Stimulated activated naive CD4-positive, alpha-beta T cell (primary cell): ENCODE measurements at regions not wholly inside any gene's neighbourhood (a gene's known extent, or its start where the extent isn't known, plus 50 kb on each side); places are given as distances from the start of the nearest gene placed in this dataset.

ENCODE experiments used
- DNase-seq, 6 experiments: peaks; one replicate each; lab custom pipeline; 2025; lab: John Stamatoyannopoulos, UW

DNA sequence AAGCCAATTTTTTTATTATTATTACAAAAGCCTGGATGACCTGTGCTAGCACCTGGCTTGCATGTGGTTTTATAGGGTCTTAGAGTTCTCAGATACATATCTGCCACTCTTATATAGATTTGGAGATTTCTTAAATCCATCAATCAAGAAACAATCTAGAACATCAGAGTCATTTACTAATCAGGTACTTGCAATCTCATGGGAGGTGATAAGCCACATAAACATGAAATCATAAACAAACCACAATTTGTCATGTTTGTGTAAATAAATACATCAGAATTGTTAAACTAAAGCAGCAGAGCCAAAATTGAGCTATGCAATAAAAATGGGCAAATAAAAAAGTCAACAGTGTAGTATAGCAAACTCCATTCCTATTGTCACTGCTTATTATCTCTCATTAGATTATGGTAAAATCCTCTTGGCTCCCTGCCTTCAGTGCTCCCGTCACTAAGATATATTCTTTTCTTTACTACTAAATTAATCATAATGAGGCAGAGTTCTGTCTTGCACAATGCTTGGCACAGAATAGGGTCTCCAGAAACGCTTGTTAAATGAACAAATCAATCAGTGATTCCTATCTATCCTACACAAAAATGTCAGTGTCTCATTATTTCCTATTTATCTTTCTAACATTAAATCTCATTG is 108.7 kb upstream of the TTC29 start:
- no peak for DNase-seq

DNA sequence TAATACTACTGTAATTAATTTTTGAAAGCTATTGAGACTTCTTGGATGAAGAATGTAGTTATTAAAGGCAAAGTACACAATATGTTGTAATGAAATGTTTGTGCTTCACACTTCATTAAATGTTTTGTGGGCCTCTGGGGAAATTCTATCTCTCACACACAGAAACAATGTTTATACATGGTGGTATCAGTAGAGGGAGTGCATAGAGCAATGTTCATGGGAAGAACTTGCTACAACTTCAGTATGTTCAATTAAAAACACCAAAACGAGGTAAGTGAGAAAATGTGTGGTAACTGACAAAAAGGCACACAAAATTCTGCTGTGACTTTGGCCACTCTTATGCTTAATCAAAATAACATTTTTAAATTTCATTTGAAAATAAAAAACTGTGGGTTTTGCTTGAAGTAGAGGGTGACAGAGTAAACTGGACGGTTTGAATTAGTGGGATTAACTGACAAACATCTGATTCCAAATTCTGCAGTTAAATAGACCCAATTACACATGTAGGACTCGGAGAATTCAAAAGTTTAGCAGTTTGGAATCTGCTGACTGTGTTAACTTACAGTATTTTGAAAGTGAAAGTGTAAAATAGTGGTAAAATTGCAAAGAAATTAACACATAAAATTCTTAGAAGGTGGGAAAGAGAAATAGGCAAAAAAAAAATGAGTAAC is 111.4 kb upstream of the TTC29 start:
- no peak for DNase-seq

DNA sequence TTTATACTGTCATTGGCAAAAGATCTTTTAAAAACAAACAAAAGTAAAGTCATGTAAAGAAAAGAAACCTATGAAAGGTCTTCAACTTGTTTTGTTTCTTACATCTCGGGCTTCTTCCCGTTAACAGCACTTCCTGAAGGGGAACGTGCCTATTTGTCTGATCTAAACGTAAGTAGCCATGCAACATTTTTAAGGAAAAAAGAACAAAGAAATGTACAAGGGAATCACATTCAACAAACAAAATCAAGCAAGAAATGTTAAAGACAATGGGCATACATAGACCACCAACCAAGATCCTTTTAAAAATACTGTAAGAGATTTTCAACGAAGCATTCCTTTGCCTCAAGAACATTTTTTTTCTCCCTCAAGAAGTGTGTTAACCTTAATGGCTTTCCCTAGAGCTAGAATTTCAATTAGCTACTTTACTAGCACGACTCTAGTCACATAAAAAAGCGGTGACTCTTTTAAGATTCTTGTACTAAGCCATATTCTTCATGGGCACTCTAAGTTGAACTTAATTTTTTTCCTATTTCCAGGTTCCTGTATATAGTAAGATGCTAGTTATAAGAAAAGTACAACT is 112.0 kb upstream of the TTC29 start:
- peak in 2 of 6 experiments; percentile 6 to 13 for DNase-seq

DNA sequence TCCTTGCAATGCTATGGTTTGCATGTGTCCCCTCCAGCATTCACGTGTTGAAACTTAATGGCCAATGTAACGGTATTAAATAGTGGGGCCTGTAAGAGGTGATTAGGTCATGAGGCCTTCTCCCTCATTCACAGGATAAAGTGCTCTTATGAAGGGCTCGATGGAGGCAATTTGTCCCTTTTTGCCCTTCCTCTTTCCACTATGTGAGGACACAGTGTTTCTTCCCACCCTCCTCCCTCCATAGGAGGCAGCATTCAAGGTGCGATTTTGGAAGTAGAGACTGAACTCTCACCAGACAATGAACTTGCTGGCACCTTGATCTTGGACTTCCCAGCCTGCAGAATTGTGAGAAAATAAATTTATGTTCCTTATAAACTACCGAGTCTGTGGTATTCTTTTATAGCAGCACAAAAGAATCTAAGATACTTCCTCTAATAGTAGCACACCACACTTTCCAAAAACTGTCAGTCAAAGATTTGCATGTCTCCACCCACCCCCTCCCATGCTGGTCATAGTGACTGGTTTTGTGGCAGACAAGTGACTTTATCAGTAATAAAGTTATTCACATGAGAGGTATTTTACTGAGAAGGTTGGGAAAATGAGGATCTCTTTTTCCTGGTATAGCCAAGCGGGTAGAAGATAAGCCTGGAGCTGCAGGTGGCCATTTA is 113.5 kb upstream of the TTC29 start:
- no peak for DNase-seq

DNA sequence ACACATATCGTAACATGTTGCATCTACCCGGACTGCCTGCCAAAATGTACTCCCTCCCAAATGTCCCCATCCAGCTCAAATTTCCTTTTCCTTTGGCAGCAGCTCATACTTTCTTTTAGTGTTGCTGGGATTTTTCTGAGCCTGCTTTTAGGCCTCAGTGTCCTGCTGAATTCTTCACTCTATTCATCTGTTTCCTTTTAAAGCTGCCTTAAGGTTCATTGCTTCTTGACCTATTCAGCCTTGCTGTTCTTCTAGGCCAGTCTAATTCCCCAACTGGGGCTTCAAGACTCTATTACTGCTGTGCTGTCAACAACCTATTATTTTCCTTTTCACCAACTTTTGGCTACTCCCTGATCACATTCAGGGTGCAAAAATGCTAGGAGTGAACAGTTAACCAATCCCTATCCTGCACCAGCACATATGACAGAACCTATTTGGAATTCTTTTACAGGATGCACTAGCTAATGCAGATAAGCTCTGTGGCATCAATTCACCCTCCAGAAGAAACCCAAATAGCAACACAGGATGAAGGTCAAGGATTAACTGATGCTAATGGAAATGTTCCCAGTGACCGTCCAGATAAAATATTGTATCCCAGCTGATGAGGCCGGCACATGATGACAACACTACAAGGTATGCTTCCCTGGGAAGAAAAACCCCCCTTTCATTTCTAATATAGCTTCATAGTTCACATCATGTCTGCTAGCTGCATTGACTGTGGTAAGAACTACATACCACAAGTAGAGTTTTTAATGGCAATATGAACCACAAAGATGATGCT is 114.7 kb upstream of the TTC29 start:
- DNase-seq: no peak

DNA sequence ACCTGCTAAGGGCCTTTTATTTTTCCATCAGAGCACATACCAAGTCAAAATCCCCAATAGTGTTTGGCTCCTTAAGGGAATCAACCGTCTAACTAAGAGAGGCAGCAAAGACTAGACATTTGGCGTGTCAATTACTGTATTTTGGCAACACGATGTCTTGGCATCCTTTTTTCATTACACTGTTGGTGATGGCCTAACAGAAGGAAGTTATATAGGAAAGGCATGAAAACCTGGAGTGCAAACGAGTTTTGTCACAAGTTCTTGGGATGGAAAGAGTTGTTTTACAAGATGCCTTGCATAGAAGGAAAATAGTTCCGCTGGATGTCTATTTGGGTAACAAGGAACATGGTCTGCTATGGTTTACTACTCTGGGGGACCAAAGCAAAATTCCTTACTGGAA is 119.2 kb upstream of the TTC29 start:
- no peak for DNase-seq

DNA sequence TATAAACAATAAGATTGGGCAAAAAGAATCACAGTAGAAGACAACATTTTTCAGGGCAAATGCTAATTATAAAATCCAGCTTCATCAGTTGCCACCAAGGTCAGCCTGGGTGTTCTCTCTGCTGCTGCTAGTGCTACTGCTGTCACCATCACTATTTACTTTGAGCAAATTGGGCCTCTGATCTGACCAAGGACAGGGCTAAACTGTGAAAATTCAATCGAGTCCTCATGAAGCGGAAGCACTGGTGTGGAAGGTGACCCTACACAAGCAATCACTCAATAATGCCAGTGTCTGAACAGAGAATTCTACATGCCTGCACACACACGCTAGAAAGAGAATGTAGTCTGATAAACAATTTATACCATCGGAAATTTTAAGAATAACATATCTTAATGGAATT is 122.9 kb upstream of the TTC29 start:
- DNase-seq: no peak

DNA sequence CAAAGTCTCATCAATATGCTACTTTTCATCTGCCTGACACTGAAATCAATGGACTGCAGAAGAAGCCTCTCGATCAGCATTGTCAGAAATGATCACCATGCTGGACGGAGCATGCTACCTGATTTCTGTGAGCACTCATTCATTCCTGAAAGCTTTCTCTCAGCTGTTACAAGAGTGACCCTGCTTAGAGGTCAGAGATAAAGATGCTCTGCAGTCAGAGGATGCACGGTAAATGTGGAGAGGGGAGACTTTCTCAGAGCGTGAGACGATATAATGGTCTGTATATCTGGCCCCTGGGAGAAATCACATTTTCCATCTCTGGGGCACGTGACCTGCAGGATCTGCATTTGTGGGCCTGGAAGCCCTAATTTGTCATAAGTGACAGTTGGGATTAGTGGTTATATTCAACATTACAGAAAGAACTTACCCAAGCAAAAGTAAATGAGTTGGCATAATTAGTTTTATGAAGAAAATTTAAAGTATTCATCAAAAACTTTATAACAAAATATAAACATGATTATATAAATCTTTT is 125.6 kb upstream of the TTC29 start:
- DNase-seq: no peak

DNA sequence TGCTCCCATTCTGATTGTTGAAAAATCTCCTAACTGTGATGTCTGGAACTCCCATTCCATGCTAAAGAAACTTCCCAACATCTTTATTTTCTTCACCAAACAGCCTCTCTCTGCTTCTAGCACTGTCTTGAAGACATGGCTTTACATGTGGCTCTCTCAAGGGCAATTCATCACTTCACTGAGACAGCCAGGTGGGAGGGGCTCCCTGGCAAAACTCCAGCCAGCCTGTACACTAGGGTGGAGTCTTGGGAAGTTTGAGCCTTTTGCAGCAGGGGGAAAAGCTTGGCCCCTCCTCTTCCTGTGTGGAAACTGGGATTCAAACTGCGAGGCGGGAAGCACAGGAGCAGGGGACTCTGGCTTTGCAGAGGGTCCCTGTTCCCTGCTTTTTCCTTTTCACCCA is 130.5 kb upstream of the TTC29 start:
- DNase-seq: no peak

DNA sequence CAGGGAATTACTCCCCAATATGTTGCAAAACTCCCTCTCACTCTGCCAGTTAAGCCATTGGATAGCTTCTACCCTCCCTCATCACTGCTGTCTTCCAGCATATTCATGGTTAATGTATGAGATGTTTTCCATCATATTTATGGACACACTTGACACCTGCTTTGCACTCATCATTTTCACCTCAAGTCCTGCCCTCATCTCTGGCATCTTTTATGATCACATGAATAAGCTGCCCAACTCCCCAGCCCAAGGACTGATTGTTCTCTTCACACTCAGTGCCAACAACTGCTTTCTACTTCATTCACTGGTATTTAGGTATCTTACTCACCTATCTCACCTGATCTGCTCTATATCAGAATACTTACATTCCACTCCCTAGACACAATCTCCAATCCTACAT is 131.1 kb upstream of the TTC29 start:
- DNase-seq: no peak

DNA sequence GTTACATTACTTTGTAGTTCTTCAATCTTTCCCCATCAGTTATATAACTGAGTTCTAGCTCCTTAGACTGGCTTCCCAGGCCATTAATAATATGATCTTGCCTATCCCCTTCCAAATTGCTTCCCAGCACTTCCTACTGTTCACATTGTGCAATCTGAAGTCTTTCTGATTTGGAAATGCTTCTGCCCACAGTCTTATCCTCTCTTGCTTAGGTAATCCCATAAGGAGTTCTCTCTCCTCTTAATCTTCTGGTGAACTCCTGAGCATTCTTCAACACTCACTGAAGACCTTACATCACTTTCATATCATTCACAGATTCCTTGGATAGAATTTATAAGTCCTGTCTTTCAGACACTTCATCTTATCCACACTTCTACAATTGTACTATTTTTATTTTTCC is 132.7 kb upstream of the TTC29 start:
- DNase-seq: no peak

DNA sequence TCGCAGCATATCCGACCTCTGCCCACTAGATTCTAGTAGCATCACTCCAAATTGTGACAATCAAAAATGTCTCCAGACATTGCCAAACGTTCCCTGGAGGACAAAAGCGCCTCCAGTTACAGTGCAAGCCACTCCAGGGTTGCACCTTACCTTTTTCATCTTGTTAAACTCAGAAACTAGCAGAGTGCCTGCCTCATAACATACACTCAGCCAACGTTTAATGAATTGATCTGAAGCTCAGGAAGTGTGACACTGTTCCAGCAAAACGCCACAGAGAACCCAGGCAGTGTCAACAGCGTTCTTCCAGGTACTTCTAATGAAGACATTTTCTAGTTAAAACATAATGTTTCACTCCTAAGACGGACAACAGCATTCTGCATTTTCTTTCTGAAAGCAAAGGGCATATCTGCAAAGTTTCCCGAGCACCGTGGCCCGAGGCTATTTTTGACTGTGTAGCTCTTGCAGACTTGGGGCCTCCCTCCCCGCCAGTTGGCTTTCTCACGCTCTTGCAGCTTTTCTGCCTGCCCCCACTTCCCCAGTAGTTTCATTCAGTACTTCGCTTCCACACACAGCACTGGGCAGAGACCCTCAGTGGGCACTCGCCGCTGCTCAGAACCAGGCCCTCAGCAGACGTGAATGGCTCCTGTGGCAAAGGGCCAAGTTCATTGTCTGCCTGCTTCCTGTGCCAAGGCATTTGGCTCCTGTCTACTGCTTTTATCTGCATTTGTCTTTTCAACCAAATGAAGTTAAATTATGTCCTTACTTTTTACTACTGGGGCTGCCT is 133.4 kb upstream of the TTC29 start:
- no peak for DNase-seq

DNA sequence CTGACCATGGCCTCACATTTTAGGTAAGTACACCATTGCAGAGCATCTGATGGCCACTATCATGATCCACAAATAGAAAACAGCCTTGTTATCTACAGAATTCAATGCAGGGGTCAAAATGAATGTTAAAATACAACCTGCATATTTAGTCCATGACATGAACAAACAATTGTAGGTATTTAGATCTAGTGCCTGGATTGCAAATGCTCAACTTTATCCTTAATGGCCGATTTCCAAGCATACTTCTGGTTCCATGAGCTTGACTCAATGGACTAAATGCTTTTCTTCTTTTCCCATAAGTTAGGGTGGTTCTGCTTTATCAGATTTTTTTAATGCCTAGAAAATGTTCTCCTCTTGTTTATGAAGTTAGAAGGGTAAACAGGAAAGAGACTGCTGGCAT is 139.2 kb upstream of the TTC29 start:
- no peak for DNase-seq

DNA sequence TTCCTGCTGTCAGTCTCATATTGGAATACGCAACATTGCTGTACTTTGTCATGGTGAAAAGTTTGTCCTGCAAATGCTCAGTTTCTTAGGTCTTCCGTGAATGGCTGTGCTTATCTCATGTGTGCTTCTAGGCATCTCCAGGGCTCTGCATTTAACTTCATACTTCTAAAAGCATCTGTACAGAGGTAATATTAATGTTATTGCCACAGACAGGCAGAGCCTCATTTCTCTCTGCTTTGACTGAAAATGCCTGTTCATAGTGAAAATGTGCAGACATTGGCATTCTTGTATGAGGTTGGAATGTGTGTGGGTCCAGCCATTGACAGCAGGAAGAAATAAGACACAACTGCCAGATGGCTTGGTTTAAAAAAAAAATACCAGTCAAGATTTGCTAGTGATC is 140.1 kb upstream of the TTC29 start:
- DNase-seq: no peak

DNA sequence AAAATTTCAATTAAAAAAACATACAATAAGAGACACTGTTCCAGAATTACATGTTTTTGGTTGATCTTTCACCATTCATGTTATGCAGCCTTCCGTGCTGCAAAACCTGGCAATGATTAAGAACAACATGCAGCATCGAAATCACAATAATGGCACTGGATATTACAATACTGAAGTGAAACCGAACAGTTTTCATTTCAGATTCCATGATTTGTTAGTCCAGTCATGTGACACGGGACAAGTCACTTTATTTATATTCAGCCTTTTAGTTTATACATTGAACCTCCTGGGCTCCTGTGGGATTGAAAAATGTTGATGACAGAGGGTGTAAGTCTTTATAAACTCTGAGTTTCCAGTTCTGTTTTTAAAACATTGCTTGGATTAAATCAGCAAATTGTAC is 142.5 kb upstream of the TTC29 start:
- DNase-seq: no peak

DNA sequence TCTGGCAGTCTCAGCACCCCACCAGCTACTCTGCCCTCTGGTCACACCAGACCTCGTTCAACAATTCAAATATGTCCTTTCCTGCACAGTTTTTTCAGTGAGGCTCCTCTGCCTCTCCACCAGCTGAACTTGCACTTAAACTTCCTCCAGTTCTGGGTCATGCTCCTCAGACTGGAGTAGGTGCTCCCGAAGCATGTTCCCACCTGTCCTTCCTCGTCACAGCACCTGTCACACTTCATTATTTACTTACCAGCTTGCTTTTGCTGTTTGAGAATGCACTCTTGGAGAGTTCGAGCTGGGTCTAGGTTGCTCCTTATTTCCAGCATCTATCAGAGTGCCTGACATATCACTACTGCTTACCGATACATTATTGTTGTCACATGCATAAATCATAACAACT is 144.8 kb upstream of the TTC29 start:
- DNase-seq: no peak

DNA sequence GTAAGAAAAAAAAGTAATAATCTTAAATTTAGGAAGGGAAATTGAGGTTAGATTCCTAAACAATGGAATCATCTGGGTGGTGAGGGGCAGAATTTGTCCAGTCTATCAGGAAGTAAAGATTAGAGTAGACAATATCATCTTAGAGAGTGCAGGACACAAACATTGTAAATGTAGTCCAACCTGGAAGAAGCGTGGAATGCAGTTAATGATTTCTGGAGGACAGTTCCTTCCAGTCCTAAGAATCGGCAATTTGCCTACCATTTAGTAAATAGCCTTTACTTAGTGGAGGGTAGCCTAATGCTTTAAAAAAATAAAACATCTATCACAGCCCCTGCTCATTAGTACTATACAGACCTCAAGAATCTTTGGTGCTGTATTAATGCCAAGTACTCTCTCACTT is 147.5 kb upstream of the TTC29 start:
- no peak for DNase-seq

DNA sequence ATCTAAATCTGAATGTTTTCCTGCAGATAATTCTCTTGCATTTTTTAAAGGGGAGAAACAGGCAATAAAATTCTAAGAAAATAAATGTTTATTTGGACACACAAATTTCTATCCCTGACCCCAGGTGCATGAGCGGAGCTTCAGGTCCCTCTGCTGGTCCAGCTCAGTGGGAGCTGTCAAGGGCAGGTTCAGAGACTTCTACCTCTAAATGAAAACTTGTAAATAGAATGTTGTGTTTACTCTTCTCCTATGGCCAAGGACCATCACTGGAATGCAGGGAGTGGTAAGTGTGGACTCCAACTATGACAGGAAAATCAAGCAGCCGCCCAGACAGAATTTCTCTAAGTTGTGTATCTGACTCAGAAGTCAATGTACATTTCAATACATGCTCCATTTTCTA is 148.6 kb upstream of the TTC29 start:
- peak in 1 of 6 experiments; percentile 1 for DNase-seq

DNA sequence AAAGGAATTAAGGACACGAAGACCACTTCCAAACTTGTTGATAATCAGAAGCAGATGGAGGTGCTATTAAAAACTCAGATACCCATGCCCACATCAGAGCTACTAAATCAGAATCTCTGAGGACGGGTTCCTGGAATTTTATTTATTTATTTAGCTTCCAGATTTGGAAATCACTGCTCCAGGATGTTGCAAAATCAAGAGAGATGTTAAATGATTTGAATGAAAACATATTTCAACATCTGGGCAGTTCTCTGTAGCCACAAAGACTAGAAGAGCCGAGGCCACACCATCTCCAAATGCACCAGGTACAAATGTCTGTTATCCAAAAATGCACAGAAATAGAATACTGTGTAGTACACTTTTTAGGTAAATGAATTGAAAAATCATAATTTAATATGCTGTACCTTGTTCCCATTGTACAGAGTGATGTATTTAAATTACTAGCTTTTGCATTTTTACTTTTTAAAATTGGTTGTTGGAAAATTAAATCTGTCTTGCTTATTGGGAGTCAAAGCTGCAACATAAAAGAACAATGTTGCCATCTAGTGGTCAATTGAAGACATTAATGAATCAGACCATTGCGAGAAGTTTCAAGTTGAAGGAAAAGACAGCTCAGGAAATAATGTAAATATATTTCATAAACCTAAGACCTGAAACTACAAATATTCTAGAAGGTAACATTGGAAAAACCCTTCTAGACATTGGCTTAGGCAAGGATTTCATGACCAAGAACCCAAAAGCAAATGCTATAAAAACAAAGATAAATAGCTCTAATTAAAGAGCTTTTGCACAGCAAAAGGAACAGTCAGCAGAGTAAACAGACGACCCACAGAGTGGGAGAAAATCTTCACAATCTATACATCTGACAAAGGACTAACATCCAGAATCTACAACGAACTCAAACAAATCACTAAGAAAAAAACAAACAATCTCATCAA is 151.3 kb upstream of the TTC29 start:
- peak in 3 of 6 experiments; percentile 11 to 58 (median 40) for DNase-seq

DNA sequence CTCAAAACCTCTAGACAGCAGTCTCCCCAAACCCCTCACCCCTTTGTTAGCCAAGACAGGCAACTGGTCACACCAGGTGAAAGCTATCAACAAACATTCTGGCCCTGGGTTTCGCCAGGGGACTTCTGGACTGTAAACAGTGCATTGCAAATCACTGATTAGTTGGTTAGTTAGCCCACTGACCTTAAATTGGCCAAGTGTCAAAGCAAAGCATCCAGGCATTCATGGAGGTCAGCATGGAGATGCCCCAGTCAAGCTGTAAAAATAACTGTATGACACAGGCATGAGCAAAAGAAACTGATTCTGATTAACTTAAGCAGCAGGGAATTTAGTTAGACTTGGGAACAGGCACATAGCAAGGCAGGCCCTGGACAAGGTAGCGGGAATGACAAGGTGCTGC is 156.0 kb upstream of the TTC29 start:
- DNase-seq: no peak
